Cardiac muscle cell (in vitro differentiated cells and primary cell): ENCODE measurements at regions not wholly inside any gene's neighbourhood (a gene's known extent, or its start where the extent isn't known, plus 50 kb on each side); places are given as distances from the start of the nearest gene placed in this dataset.
A peak's percentile ranks its signal among the peaks of the same experiment; 100 is the strongest.

ENCODE experiments used
- DNase-seq, 2 donors: peaks; one replicate each; pipeline versions ENCODE4 v3.0.0 to v3.0.0-alpha.2; 2010 to 2017; ENCODE audit warnings: low read depth in 1 of 2, low spot score in 1 of 2
- H3K27ac ChIP-seq: fragments of 200-600 bp; sonication (generic); 2 replicates; pipeline ENCODE4 v1.5.1; 2016
- H3K27me3 ChIP-seq: fragments of 200-600 bp; sonication (generic); 2 replicates; pipeline ENCODE4 v1.6.0; 2016; ENCODE audit warnings: control low read depth
- H3K36me3 ChIP-seq: fragments of 200-600 bp; sonication (generic); 2 replicates; pipeline ENCODE4 v1.5.1; 2016; ENCODE audit warnings: control low read depth
- H3K4me1 ChIP-seq: fragments of 200-600 bp; sonication (generic); 2 replicates; pipeline ENCODE4 v1.8.1; 2017; ENCODE audit warnings: low read depth, mild to moderate bottlenecking, mixed run types
- H3K4me3 ChIP-seq: fragments of 200-600 bp; sonication (generic); 2 replicates; pipeline ENCODE4 v1.5.1; 2016; ENCODE audit warnings: mild to moderate bottlenecking
- H3K9me3 ChIP-seq: fragments of 200-600 bp; sonication (generic); 2 replicates; pipeline ENCODE4 v1.5.1; 2017; ENCODE audit warnings: low read depth, mild to moderate bottlenecking, control low read depth
- TF ChIP-seq, protein P1 (sequence below): IDR thresholded peaks from 2 replicates; pipeline ENCODE4 v1.5.1; 2012; ENCODE audit warnings: low read depth, mild to moderate bottlenecking, low read length

DNA sequence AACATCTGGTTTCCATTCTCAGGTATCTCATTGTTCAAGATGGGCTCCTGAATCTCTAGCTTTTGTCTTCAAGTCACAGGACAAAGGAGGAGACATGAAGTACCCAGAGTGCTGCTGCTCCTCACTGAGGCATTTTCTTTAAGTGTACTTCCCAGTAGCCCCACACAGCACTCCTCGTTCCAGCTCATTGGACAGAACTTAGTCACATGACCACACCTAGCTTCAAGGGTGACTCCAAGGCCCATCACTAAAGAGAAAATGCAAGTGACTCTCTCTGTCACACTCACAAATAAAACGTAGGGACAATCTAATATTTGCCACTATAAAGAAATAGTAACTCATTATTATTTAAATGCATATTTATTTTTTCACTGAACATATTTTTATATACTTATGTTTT is 58.3 kb upstream of the NEUROD6 start:
- TF ChIP-seq, protein P1, sequence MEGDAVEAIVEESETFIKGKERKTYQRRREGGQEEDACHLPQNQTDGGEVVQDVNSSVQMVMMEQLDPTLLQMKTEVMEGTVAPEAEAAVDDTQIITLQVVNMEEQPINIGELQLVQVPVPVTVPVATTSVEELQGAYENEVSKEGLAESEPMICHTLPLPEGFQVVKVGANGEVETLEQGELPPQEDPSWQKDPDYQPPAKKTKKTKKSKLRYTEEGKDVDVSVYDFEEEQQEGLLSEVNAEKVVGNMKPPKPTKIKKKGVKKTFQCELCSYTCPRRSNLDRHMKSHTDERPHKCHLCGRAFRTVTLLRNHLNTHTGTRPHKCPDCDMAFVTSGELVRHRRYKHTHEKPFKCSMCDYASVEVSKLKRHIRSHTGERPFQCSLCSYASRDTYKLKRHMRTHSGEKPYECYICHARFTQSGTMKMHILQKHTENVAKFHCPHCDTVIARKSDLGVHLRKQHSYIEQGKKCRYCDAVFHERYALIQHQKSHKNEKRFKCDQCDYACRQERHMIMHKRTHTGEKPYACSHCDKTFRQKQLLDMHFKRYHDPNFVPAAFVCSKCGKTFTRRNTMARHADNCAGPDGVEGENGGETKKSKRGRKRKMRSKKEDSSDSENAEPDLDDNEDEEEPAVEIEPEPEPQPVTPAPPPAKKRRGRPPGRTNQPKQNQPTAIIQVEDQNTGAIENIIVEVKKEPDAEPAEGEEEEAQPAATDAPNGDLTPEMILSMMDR: no peak
- Histone ChIP-seq H3K9me3 (no peaks in the 10 kb centered on the region), H3K27ac (no peak overlapping the region), H3K4me1 (no peaks in the 10 kb centered on the region), H3K27me3 (no peaks in the 10 kb centered on the region), H3K36me3 (no peaks in the 10 kb centered on the region), H3K4me3 (no peak overlapping the region)
- no peak for DNase-seq

DNA sequence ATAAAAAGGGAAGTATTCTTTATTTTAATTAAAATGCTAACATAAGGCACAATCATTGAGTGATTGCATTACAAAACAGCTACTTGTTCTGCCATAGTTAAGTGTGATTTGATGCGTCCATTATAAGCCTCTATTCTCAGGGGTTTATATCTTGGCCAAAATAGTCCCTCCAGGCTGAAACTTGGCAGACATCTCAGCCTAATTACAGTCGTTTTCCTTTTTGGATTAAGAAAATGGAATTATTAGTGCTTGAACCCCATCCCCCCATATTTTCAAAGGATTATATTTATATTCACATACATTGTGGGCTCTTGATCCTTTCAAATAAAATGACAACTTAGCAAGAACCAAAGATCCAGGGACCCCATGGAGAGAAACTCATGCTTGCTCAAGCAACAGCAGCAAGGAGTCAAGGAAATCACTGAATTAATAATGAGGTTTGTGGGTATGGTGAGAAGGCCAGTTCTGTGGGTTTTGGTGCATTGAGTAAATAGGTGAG is 66.7 kb upstream of the NEUROD6 start:
- no peak for DNase-seq
- Histone ChIP-seq H3K36me3 (no peaks in the 10 kb centered on the region), H3K9me3 (no peaks in the 10 kb centered on the region), H3K27ac (no peak overlapping the region), H3K4me1 (no peaks in the 10 kb centered on the region), H3K27me3 (no peaks in the 10 kb centered on the region), H3K4me3 (no peak overlapping the region)
- TF ChIP-seq, protein P1: no peak

DNA sequence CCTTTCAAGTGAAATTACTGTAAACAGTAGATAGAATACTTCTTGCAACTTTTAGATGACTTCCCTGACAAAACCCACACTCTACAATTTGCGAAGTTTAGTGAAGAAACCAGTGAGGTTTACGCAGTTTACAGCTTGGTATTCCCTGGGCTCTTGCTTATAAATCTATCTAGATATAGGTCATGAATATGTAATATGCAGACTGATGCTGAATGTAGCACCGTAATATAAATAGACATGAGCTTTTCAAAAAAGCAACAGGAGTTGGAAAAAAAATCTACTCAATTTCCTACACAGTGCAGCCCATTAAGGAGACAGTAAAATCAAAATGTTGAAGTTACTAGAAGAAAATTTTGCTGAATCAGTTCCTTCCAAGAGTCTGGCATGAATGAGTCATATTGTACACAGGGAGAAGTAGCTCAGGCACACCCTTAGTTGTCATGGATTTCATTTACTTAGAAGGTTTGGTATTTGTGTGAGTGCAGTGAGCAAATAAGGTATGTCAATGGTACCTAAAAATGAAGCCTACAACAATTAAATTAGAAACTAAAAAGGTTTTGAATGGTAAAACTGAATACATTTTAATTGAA is 67.7 kb upstream of the NEUROD6 start:
- Histone ChIP-seq H3K27ac (no peak overlapping the region), H3K36me3 (no peaks in the 10 kb centered on the region), H3K4me1 (no peaks in the 10 kb centered on the region), H3K27me3 (no peaks in the 10 kb centered on the region), H3K4me3 (no peak overlapping the region), H3K9me3 (no peaks in the 10 kb centered on the region)
- TF ChIP-seq, protein P1: no peak
- DNase-seq: peak in 1 of 2 donors; percentile 35

DNA sequence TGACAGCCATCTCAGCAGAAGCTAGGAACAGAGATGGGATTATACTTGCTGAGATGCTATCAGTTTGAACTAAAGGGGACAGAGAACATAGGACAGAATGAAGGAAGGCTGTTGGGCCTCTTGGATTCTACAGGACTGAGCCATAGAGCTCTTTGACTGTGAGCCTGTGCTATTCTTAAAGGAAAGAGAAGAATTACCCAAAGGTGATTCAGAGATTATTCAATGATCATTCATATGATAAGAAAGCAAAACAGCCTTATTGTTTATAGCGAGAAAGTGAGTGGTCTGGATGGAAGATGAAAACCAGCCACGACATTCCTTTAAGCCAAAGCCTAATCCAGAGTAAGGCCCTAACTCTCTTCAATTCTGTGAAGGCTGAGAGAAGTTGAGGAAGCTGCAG is 69.7 kb upstream of the NEUROD6 start:
- Histone ChIP-seq H3K4me3 (no peak overlapping the region), H3K27me3 (no peaks in the 10 kb centered on the region), H3K27ac (no peak overlapping the region), H3K9me3 (no peaks in the 10 kb centered on the region), H3K4me1 (no peaks in the 10 kb centered on the region), H3K36me3 (no peaks in the 10 kb centered on the region)
- TF ChIP-seq, protein P1: no peak
- DNase-seq: no peak

DNA sequence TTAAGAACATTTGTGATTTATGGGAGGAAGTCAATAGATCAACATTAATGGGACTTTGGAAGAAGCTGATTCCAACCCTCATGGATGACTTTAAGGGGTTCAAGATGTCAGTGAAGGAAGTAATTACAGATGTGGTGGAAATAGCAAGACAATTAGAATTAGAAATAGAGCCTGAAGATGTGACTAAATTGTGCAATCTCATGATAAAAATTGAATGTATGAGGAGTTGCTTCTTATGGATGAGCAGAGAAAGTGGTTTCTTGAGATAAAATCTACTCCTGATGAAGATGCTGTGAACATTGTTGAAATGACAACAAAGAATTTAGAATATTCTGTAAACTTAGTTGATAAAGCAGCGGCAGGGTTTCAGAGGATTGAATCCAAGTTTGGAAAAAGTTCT is 70.9 kb upstream of the NEUROD6 start:
- Histone ChIP-seq H3K4me3 (no peak overlapping the region), H3K27me3 (no peaks in the 10 kb centered on the region), H3K27ac (no peak overlapping the region), H3K36me3 (no peaks in the 10 kb centered on the region), H3K9me3 (no peaks in the 10 kb centered on the region), H3K4me1 (no peaks in the 10 kb centered on the region)
- no peak for DNase-seq
- TF ChIP-seq, protein P1: no peak

DNA sequence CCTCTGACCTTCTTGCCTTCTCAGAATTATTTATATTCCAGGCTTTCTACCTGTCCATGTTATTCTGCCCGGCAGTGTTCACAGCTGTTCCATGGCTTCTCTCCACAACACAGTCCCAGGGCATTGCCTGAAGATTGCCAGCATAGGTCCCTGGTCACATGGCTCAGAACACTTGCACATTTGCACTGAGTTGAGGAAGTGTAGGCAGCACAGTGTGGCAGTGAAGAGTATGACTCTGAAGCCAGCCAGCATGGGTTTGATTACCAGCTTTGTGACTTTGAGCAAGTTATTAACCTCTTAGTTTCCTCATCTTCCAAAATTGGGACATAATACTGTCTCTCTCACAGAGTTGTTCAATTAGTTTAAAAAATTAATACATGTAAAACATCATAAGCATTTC is 73.2 kb upstream of the NEUROD6 start:
- TF ChIP-seq, protein P1: no peak
- H3K4me3 ChIP-seq: no peak overlapping the region
- no peaks in the 10 kb centered on the region for H3K27me3 ChIP-seq
- H3K4me1 ChIP-seq: no peaks in the 10 kb centered on the region
- no peaks in the 10 kb centered on the region for H3K9me3 ChIP-seq
- H3K27ac ChIP-seq: no peak overlapping the region
- DNase-seq: no peak
- no peaks in the 10 kb centered on the region for H3K36me3 ChIP-seq
